ENCODE measurements at regions not wholly inside any gene's neighbourhood (a gene's known extent, or its start where the extent isn't known, plus 50 kb on each side); places are given as distances from the start of the nearest gene placed in this dataset.

DNA sequence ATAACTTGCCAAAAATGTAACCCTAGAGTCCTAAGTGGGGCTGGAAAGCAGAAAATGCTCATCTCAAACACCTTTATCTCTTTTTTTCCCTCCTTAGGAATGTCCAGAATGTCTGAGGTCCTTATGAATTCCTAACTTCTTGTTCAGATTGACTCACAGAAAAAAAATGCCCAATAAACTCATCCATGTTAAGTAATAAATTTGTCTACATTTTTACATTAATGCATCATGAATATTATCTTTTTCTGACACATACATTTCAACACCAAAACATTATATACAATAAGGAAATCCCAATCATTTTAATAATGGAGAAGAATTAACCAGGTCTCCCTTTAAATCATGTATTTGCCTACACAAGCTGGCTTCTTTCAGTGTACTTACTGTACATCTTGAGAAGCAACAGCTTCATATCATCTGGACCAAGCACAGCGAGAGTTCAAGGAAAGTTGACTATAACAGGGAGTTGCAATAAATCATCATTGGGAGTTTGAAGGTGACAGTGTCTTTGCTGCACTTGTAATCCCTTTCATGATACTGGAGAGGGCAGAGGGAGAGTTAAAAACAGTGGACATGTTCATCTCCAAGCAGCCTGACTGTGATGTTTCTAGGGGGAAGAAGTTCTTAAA is 565.2 kb downstream of the LTN1 start:
- CTCF ChIA-PET = interaction anchor here (0.6 kb wide), 1 partner anchor 150 kb away, joined by 4 read pairs; no protein-coding TSS in a partner anchor
- H3K27ac ChIP-seq = no peak overlapping the region
- POLR2A ChIA-PET (ENCODE audit: low non-redundant PET) = no interaction called here
- peak; percentile 9 for DNase-seq (ENCODE audit: low spot score)
- TF ChIP-seq, protein P1, sequence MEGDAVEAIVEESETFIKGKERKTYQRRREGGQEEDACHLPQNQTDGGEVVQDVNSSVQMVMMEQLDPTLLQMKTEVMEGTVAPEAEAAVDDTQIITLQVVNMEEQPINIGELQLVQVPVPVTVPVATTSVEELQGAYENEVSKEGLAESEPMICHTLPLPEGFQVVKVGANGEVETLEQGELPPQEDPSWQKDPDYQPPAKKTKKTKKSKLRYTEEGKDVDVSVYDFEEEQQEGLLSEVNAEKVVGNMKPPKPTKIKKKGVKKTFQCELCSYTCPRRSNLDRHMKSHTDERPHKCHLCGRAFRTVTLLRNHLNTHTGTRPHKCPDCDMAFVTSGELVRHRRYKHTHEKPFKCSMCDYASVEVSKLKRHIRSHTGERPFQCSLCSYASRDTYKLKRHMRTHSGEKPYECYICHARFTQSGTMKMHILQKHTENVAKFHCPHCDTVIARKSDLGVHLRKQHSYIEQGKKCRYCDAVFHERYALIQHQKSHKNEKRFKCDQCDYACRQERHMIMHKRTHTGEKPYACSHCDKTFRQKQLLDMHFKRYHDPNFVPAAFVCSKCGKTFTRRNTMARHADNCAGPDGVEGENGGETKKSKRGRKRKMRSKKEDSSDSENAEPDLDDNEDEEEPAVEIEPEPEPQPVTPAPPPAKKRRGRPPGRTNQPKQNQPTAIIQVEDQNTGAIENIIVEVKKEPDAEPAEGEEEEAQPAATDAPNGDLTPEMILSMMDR (conservative IDR thresholded peaks at IDR 0.05; ENCODE audit: low read depth) = no peak

DNA sequence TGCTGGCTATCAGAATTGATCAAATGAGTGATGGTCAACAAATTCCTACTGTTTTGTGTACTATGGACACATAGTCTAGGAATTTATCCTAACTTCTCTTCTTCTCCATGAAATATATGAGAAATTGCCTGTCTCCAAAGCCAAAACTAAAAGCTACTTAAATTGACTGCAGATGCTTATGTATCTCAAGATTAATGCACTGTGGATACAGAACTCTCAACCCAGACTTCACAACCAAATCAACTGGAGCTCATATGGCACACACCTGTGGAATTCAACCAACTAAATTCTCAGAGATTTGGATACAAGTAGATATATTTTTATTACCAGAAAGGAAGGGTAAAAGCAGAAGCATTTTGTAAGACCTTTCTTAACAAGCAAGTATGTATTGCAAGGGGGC is 566.1 kb downstream of the LTN1 start:
- ChIA-PET CTCF (interaction anchor here (0.7 kb wide), 1 partner anchor 14 kb away, joined by 4 read pairs; no protein-coding TSS in a partner anchor), POLR2A (ENCODE audit: low non-redundant PET) (no interaction called here)
- TF ChIP-seq, protein P1 (conservative IDR thresholded peaks at IDR 0.05; ENCODE audit: low read depth) = no peak

DNA sequence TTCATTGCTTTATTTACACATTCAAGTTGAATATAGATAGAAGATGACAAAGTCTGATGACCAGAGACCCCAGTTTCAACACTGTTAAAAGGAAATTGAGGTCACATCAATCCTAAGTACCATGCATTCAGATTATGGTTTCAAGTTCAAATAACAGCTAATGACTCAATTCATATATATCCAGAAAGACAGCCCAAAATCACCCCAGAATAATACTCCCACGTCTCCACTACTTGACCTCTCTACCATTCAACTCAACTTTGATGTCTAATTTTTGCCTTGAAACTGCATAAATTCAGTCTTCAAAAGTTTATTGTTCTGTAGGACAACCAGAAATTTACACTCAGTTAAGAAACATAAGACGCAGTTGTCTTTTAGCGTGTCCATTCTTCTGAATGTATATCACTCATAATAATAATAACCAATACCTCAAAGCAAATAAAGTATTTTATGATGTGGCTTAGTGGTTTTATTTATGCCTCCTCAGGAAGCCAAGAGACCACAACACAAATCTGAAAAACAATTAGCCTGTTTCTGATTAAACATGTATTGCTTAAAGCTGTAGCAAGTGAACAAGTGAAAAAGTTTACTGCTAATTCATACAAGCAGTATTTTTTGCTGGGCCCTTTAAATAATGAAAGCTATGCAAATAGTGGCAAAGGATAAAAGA is 569.0 kb downstream of the LTN1 start:
- ChIA-PET CTCF (no interaction called here), POLR2A (ENCODE audit: low non-redundant PET) (no interaction called here)

More for the DNA sequence above, 566.1 kb downstream of the LTN1 start:
- no peak for DNase-seq (ENCODE audit: low spot score)
- no peak overlapping the region for H3K27ac ChIP-seq

DNA sequence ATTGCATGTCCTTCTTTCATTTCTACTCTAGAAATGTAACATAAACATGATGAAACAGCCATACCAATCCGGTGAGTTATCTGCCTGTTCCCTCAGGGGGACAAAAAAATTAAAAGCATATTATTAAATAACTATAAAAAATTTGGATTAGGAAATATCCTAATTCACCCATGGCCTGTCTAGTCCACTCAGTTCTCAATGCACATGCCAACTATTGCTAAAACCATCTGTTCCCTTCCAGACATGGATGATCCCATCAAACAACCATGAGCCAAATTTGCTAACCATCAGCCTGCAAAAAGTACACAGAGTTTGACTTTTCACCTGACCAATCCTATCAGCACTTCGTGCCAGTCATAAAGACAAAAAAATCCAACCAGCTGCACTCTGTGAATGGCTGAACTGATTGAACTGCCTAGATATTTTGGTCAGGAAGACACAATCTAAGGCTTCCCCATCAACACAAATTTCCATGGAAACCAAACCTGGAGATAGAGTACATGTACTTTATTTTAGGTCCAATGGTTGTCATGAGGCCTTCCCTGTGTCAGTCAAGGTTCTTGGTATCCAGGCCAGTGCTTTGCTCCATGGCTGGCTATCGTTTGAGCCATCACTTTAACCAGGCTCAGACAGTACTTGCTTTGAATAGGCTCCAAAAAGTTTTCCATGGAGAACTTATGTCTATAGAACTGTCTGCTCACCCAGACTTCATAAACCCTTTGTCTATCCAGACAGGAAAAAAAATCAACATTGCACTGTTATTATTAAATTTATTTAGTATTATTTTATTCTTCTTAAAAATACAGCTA is 570.8 kb downstream of the LTN1 start:
- CTCF ChIA-PET = no interaction called here
- no peak overlapping the region for H3K27ac ChIP-seq
- POLR2A ChIA-PET (ENCODE audit: low non-redundant PET) = no interaction called here
- TF ChIP-seq, protein P1 (conservative IDR thresholded peaks at IDR 0.05; ENCODE audit: low read depth) = no peak
- peak; percentile 15 for DNase-seq (ENCODE audit: low spot score)

More for the DNA sequence above, 569.0 kb downstream of the LTN1 start:
- DNase-seq (ENCODE audit: low spot score) = no peak
- TF ChIP-seq, protein P1 (conservative IDR thresholded peaks at IDR 0.05; ENCODE audit: low read depth) = no peak
- no peak overlapping the region for H3K27ac ChIP-seq

DNA sequence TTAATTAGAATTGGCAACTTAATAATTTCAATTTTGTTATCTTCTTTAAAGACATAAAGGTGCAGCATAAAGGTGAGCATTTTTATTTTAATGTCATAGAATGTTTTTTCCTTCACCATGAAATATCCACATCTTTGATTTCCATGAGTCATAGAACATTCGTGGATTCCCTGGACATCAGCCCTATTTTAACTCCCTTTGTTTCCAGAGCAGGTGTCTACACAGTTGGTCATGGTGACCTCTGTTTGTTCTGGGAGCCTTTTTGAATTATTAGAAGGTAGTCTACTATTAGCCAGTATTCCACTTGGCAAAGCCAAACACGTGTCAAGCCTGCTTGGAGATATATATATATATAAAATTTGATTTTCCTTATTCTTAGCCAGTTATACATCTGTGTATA is 572.9 kb downstream of the LTN1 start:
- ChIA-PET POLR2A (ENCODE audit: low non-redundant PET) (no interaction called here), CTCF (no interaction called here)
- DNase-seq (ENCODE audit: low spot score) = no peak
- H3K27ac ChIP-seq = no peak overlapping the region
- TF ChIP-seq, protein P1 (conservative IDR thresholded peaks at IDR 0.05; ENCODE audit: low read depth) = no peak

DNA sequence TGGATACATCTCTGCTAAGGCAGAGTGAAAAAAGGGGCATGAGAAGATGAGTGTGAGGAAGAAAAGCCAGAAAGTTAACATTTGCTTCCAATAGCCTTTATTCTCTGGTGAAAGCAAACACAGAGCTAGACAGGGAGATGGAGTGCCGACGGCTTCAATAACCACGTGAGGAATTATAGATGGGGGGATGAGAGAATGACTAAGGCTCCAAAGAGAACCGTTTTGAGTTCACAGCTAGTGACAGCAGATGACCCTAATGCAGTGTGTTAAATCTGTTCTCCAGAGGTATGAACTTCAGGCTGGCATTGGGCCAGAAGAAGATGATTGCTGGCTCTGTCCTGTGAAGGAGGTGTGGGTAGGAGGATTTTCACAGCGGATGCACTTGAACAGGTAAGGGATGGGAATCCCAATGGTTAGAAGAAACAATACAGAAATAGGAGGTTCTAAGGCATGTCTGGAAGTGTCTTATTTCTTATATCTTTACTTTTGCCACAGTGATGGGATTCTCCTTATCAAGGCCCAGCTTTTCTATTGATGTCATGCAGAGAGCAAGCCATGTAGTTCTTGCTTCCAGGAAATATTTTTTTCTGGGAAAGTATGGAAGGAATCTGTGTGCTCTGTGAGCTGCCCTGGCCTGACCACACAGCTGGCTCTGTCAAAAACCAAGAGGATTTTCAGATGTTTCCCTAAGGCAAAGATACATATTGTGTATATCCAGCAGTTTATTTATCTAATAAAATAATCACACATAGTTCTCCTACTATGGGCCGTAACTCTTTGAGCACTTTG is 573.8 kb downstream of the LTN1 start:
- no peak overlapping the region for H3K27ac ChIP-seq
- ChIA-PET POLR2A (ENCODE audit: low non-redundant PET) (no interaction called here), CTCF (no interaction called here)
- no peak for DNase-seq (ENCODE audit: low spot score)
- TF ChIP-seq, protein P1 (conservative IDR thresholded peaks at IDR 0.05; ENCODE audit: low read depth) = no peak

Measured in RWPE1 (cell line).